OCI-M2 (cell line): ENCODE measurements at regions not wholly inside any gene's neighbourhood (a gene's known extent, or its start where the extent isn't known, plus 50 kb on each side); places are given as distances from the start of the nearest gene placed in this dataset.

ENCODE experiments used
- DNase-seq: peaks from one replicate; lab custom pipeline; 2025; ENCODE audit not compliant: unreplicated experiment; lab: John Stamatoyannopoulos, UW

- DNase-seq: no peak
These were observed 118.7 kb downstream of the TENT4A start for GRCh38 chr5:6831678-6832671.

DNA sequence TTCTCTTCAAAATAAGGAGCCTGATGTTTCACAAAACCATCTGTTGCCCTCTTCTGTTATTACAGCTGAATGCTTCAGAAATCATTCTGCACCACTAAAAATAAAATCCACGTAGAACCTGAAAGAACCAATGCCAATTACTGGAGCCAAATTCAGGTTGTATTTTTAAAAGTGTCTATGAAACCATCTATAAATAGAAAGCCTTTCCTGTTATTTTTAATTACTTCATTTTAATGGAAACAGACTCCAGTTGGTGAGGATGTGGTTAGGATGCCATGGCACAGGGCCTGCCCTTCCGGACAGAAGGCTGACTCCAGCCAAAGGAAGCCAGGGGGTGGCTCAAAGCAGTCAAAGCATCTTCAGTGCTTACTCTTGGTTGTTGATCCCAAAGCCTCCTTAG lies 119.8 kb downstream of the TENT4A start:
- no peak for DNase-seq

DNA sequence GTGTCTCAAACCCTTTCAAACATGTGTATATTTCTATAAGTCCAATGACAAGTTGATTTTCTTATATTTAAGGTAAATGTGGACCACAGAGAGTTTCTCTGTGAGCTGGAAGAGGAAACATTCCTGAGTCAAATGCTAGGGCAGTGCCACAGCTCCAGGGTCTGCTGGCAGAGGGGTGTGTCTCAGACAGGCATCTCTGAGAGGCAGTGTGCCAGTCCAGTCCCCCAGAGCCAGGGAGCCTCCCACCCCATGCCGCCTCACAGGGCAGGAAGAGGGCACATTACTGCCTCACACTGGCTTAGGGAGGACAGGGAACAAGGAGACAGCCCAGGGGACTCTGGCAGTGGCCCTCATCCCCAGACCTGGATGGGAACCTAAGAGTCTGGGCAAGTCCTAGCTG lies 120.2 kb downstream of the TENT4A start:
- DNase-seq: no peak

DNA sequence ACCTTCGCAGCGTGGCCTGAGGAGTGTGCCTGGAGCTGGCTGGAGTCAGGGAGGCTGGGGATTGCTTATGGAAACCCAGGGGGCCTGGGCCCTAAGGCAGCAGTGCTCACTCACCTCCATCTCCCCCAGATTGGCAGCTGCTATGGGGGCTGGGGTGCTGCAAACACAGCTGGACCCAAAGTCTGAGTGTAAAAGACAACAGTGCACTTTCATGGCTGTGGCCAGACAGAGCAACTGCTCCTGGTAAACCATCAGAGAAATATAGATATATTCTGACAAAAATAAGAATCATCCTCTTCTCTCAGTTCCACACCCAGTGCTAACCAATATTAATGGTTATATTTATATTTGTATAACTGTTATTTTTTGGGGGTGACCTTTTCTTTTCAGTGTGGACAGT lies 123.9 kb downstream of the TENT4A start:
- no peak for DNase-seq

- DNase-seq: no peak
These were observed 124.4 kb downstream of the TENT4A start for GRCh38 chr5:6837519-6838110.

- DNase-seq: no peak
These were observed 125.5 kb downstream of the TENT4A start for GRCh38 chr5:6838736-6839135.

- DNase-seq: no peak
These were observed 127.0 kb downstream of the TENT4A start for GRCh38 chr5:6840136-6840793.

GRCh38 chr5:6843335-6843734 lies 130.1 kb downstream of the TENT4A start:
- no peak for DNase-seq

DNA sequence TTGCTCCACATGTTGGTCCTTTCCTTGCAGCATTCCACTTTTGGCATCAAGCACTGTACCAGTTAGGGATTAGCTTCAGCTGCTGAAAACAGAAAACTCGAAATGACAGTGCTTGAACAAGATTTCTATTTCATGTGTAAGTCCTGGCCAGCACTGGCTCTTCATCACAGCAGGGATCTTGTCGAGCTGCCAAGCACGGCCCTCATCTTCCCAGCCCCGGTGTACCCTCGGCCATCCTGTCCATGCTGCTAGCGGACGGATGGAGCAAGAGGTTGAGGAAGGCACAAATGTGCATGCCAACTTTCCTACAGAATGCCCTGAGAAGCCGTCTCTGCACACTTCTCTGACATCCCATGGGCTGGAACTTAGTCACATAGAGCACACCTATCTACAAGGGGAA lies 130.6 kb downstream of the TENT4A start:
- no peak for DNase-seq

- no peak for DNase-seq
These were observed 132.6 kb downstream of the TENT4A start for GRCh38 chr5:6845856-6846255.

- no peak for DNase-seq
These were observed 134.6 kb downstream of the TENT4A start for GRCh38 chr5:6847870-6848269.

GRCh38 chr5:6849316-6850105 lies 136.3 kb downstream of the TENT4A start:
- DNase-seq: no peak

- no peak for DNase-seq
These were observed 136.8 kb downstream of the TENT4A start for GRCh38 chr5:6850106-6850432.

GRCh38 chr5:6856653-6857052 lies 143.4 kb downstream of the TENT4A start:
- DNase-seq: no peak

GRCh38 chr5:6858419-6858818 lies 145.2 kb downstream of the TENT4A start:
- DNase-seq: no peak

- DNase-seq: no peak
These were observed 145.8 kb downstream of the TENT4A start for GRCh38 chr5:6859023-6859422.

DNA sequence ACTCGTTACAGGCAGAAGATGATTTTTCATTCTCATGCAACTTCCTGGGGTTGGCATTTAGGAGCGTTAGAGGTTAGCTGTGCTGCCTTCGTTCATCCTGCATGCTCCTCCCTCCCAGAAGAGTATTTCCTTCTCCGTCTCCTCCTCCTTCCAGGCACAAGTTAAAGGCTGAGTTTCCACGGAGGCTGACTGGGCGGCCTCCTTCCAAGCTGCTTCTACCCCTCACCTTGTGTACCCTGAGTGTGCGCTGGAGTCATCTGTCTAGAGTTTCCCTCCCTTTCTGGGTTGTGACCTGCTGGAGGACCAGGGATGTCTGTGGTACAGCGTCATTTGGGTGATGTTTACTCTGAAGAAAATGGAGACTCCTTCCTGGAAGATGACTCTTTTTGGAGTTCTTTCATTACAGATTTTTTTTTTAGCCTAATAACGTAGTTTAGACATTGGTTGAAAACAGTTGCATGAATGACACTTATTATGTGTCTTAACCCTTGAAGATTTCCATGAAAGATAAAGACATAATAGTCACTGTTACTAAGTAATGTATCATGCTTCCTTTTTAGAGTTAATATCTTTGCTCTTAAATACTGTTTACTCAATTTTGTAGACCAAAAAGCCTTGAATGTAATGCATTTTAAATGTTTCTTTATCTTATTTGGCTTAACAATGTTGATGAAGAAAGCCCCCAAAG lies 146.9 kb downstream of the TENT4A start:
- DNase-seq: no peak

DNA sequence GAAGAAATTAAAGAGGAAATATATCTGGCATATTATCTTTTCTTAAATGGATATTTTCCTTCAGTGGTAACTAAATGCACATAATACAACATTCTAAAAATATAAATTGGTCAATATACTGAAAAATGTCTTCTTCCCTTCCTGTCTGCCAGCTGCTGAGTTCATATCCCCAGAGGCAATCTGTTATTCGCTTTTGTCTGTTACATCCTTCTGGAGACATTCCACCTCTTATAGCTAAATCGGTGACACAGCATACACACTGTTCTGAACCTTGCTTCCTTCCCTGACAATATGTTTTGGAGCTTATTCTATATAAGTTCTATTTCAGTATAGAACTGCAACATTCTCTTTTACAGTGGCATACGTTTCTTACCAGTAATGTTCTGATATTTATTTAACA lies 147.8 kb downstream of the TENT4A start:
- no peak for DNase-seq

DNA sequence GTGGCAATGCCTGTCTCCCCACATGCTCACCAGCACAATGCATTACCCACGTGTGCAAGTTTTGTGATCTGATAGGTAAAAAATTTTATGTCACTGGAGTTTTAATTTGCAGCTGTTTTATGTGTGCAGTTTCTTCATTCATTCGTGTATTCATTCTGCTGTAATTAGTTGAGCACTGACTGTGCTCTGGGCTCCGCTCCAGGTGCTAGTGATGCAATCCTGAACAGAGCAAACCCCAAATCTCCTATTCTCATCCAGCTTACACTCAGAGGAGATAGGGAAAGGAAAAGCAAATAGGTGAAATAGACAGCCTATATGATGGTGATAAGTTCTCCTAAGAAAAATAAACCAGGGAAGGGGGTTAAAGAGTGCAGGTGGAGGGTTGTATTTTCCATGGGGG lies 148.4 kb downstream of the TENT4A start:
- DNase-seq: no peak

DNA sequence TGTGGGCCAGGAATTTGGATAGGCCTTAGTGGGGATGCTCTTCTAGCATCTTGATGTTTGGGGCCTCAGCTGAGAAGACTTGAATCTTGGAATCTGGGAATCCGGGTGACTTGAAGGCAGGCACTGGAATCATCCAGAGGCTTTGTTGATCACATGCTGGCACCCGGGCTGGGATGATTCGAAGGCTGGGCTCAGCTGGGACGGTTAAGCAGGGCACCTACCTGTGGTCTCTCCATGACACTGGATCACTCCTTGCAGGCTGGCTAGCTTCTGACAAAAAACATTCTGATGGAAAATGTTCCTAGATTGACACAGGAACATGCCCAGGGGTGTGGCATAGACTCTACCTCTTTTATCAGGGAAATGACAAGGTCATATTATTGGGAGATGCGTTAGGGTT lies 149.1 kb downstream of the TENT4A start:
- no peak for DNase-seq

GRCh38 chr5:6867712-6868111 lies 154.5 kb downstream of the TENT4A start:
- DNase-seq: no peak
